ENCODE measurements at regions not wholly inside any gene's neighbourhood (a gene's known extent, or its start where the extent isn't known, plus 50 kb on each side); places are given as distances from the start of the nearest gene placed in this dataset.

DNA sequence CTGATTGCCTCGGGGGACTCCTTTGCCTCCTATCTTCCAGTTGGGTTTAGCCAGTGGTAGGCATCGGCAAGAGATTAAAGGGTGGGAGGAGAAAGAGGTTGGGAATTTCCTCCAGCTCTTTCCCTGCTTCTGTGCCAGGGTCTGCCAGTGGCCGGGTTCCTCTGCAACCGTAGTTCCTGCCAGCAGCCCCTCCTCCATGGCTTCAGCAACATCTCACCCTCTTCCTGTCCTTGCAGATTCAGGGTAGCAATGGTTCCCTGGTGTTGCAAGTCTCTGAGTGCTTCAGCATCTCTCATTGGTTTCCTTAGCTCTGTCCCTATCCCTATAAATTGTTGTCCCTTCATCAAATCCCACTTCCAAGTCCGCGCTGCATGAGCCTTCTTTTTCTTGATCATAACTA, 223.1 kb upstream of the JUN start:
- TF ChIP-seq CTCF (IDR thresholded peaks at IDR 0.05), result no peak
- no peak for TF ChIP-seq POLR2A (IDR thresholded peaks at IDR 0.05)
- TF ChIP-seq EP300 (IDR thresholded peaks at IDR 0.05), result no peak

All from tibial nerve (tissue), 4 donors.